ENCODE measurements at regions not wholly inside any gene's neighbourhood (a gene's known extent, or its start where the extent isn't known, plus 50 kb on each side); places are given as distances from the start of the nearest gene placed in this dataset.

DNA sequence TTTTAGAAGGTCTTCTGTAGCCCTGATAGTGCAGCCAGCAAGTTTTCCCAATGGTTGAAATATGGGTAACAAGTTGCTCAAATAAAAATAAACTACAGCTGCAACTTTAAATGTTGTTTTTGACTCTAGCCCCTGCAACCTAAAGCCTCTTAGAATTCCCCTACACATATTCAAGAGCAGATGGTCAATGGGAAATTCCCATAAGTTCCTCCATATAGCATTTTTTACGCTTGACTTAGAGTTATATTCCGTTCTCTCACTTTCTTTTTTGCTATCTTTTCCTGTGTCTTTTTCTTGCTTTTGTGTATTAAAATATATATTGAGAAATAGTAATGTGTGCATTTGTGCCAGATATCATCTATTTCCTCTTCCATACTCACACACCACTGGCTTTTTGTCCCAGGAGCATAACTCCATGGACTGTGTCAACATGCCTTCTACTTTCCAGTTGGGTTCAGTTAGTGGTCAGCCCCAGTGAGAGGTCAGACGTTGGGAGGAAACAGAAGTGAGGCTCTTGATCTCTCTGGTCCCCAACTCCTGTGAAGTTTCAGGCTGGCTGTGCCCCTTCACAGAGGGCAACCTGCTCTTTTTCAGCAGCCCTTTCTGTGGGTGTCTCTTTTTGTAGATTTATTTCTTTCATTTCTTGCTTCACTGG, 63.3 kb upstream of the TP63 start:
- H3K4me3 ChIP-seq (ENCODE audit: low read depth in 1 of 3, low read length in 3 of 3): no peak overlapping the region

DNA sequence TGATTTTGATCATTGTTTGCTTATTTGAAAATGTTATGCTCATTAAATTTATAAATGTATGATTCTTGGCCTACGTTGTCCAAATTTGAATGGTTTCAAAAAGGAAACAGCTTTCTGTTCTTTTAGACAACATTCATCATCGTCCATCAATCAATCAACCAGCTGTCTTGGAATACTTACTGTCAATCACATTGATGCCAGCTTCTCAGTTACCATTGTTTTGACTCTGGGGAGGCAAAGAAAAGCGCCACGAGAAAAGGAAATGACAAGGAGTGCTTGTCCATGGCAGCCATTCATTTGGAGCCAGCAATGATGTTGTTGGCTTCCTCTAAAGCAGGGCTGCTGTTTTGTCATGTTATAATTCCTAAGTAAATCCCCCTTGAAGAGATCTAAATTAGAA, 62.2 kb upstream of the TP63 start:
- Histone ChIP-seq H3K27me3 (ENCODE audit: control insufficient read depth in 4 of 4, insufficient read depth in 4 of 4, low read length in 3 of 4) (no peaks in the 10 kb centered on the region), H3K4me1 (ENCODE audit: control insufficient read depth in 4 of 4, insufficient read depth in 4 of 4, low read length in 3 of 4) (peaks cover 2 to 46% (median 14%) of the 10 kb centered on the region in 4 donors), H3K4me3 (ENCODE audit: low read depth in 1 of 3, low read length in 3 of 3) (no peak overlapping the region), H3K27ac (ENCODE audit: low read depth in 1 of 2, low read length in 2 of 2) (no peak overlapping the region), H3K36me3 (ENCODE audit: control insufficient read depth in 4 of 4, insufficient read depth in 3 of 4, low read depth in 1 of 4, low read length in 3 of 4) (no peaks in the 10 kb centered on the region), H3K9me3 (ENCODE audit: control insufficient read depth in 4 of 4, low read length in 3 of 4) (no peaks in the 10 kb centered on the region), H3K9ac (ENCODE audit: low read depth in 1 of 2, low read length in 2 of 2) (no peak overlapping the region)
- TF ChIP-seq, protein P1, sequence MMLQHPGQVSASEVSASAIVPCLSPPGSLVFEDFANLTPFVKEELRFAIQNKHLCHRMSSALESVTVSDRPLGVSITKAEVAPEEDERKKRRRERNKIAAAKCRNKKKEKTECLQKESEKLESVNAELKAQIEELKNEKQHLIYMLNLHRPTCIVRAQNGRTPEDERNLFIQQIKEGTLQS (IDR thresholded peaks at IDR 0.05): no peak
- no peak for TF ChIP-seq NR2F2 (IDR thresholded peaks at IDR 0.05)
- TF ChIP-seq GABPA (IDR thresholded peaks at IDR 0.05 in 1 of 2, conservative IDR thresholded peaks at IDR 0.05 in 1 of 2): no peak
- TF ChIP-seq MAX (IDR thresholded peaks at IDR 0.05): no peak
- no peak for TF ChIP-seq JUND (IDR thresholded peaks at IDR 0.05)
- TF ChIP-seq FOXA2 (IDR thresholded peaks at IDR 0.05): no peak
- TF ChIP-seq FOXA1 (IDR thresholded peaks at IDR 0.05): no peak
- no peak for TF ChIP-seq HNF4G (IDR thresholded peaks at IDR 0.05)
- TF ChIP-seq HNF4A (conservative IDR thresholded peaks at IDR 0.05): no peak
- TF ChIP-seq RAD21 (IDR thresholded peaks at IDR 0.05): no peak
- TF ChIP-seq EGR1 (IDR thresholded peaks at IDR 0.05; ENCODE audit: low read depth in 2 of 2): no peak
- no peak for TF ChIP-seq ZBTB33 (IDR thresholded peaks at IDR 0.05)
- WGBS: 70% methylated on average over 4 of the region's 4 CpGs
- DNase-seq (ENCODE audit: low spot score): no peak

More for the DNA sequence above, 63.3 kb upstream of the TP63 start:
- peaks cover 2 to 46% (median 14%) of the 10 kb centered on the region in 4 donors for H3K4me1 ChIP-seq (ENCODE audit: control insufficient read depth in 4 of 4, insufficient read depth in 4 of 4, low read length in 3 of 4)
- 73% methylated on average over 3 of the region's 3 CpGs for WGBS
- H3K9ac ChIP-seq (ENCODE audit: low read depth in 1 of 2, low read length in 2 of 2): no peak overlapping the region
- H3K27ac ChIP-seq (ENCODE audit: low read depth in 1 of 2, low read length in 2 of 2): no peak overlapping the region
- H3K36me3 ChIP-seq (ENCODE audit: control insufficient read depth in 4 of 4, insufficient read depth in 3 of 4, low read depth in 1 of 4, low read length in 3 of 4): no peaks in the 10 kb centered on the region
- DNase-seq (ENCODE audit: low spot score): no peak
- no peaks in the 10 kb centered on the region for H3K9me3 ChIP-seq (ENCODE audit: control insufficient read depth in 4 of 4, low read length in 3 of 4)
- no peaks in the 10 kb centered on the region for H3K27me3 ChIP-seq (ENCODE audit: control insufficient read depth in 4 of 4, insufficient read depth in 4 of 4, low read length in 3 of 4)
- TF ChIP-seq FOXA2 (IDR thresholded peaks at IDR 0.05) (no peak), HNF4A (conservative IDR thresholded peaks at IDR 0.05) (peak in 1 of 2 donors; percentile 5)

- 38% methylated on average over 4 of the region's 4 CpGs for WGBS
- Histone ChIP-seq H3K9ac (ENCODE audit: low read depth in 1 of 2, low read length in 2 of 2) (no peak overlapping the region), H3K4me1 (ENCODE audit: control insufficient read depth in 4 of 4, insufficient read depth in 4 of 4, low read length in 3 of 4) (peaks cover 2 to 46% (median 14%) of the 10 kb centered on the region in 4 donors), H3K36me3 (ENCODE audit: control insufficient read depth in 4 of 4, insufficient read depth in 3 of 4, low read depth in 1 of 4, low read length in 3 of 4) (no peaks in the 10 kb centered on the region), H3K9me3 (ENCODE audit: control insufficient read depth in 4 of 4, low read length in 3 of 4) (no peaks in the 10 kb centered on the region), H3K27ac (ENCODE audit: low read depth in 1 of 2, low read length in 2 of 2) (peak overlapping the region; percentile 40 to 51), H3K27me3 (ENCODE audit: control insufficient read depth in 4 of 4, insufficient read depth in 4 of 4, low read length in 3 of 4) (no peaks in the 10 kb centered on the region), H3K4me3 (ENCODE audit: low read depth in 1 of 3, low read length in 3 of 3) (no peak overlapping the region)
- no peak for DNase-seq (ENCODE audit: low spot score)
- peak; percentile 38 for TF ChIP-seq MAX (IDR thresholded peaks at IDR 0.05)
- peak in 1 of 2 donors; percentile 19 for TF ChIP-seq EGR1 (IDR thresholded peaks at IDR 0.05; ENCODE audit: low read depth in 2 of 2)
- TF ChIP-seq RAD21 (IDR thresholded peaks at IDR 0.05): peak; percentile 24 to 65
- peak in 1 of 2 donors; percentile 57 for TF ChIP-seq JUND (IDR thresholded peaks at IDR 0.05)
- peak; percentile 38 for TF ChIP-seq NR2F2 (IDR thresholded peaks at IDR 0.05)
- TF ChIP-seq ZBTB33 (IDR thresholded peaks at IDR 0.05): peak; percentile 37
- TF ChIP-seq YY1 (IDR thresholded peaks at IDR 0.05): peak; percentile 51
- TF ChIP-seq, protein P1 (IDR thresholded peaks at IDR 0.05): no peak
- TF ChIP-seq FOXA1 (IDR thresholded peaks at IDR 0.05): peak; percentile 91
- no peak for TF ChIP-seq TAF1 (conservative IDR thresholded peaks at IDR 0.05)
- peak; percentile 12 for TF ChIP-seq HNF4G (IDR thresholded peaks at IDR 0.05)
- TF ChIP-seq, protein P2, sequence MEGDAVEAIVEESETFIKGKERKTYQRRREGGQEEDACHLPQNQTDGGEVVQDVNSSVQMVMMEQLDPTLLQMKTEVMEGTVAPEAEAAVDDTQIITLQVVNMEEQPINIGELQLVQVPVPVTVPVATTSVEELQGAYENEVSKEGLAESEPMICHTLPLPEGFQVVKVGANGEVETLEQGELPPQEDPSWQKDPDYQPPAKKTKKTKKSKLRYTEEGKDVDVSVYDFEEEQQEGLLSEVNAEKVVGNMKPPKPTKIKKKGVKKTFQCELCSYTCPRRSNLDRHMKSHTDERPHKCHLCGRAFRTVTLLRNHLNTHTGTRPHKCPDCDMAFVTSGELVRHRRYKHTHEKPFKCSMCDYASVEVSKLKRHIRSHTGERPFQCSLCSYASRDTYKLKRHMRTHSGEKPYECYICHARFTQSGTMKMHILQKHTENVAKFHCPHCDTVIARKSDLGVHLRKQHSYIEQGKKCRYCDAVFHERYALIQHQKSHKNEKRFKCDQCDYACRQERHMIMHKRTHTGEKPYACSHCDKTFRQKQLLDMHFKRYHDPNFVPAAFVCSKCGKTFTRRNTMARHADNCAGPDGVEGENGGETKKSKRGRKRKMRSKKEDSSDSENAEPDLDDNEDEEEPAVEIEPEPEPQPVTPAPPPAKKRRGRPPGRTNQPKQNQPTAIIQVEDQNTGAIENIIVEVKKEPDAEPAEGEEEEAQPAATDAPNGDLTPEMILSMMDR (IDR thresholded peaks at IDR 0.05; ENCODE audit: low read depth, low read length, missing input control): no peak
- peak; percentile 81 to 93 for TF ChIP-seq HNF4A (conservative IDR thresholded peaks at IDR 0.05)
- peak; percentile 62 to 85 for TF ChIP-seq RXRA (IDR thresholded peaks at IDR 0.05)
- TF ChIP-seq GABPA (IDR thresholded peaks at IDR 0.05 in 1 of 2, conservative IDR thresholded peaks at IDR 0.05 in 1 of 2): no peak
- TF ChIP-seq FOXA2 (IDR thresholded peaks at IDR 0.05): peak; percentile 91
- peak; percentile 40 for TF ChIP-seq SP1 (IDR thresholded peaks at IDR 0.05)
Observed at GRCh38 chr3:189569473-189569872, 61.7 kb upstream of the TP63 start.

All from liver (tissue), 8 donors.